NCI-H1417 (cell line): ENCODE measurements at regions not wholly inside any gene's neighbourhood (a gene's known extent, or its start where the extent isn't known, plus 50 kb on each side); places are given as distances from the start of the nearest gene placed in this dataset.
A peak's percentile ranks its signal among the peaks of the same experiment; 100 is the strongest.
"Not testable (repeated sequence)": the region's sequence is repeated elsewhere in the genome, so short reads cannot be mapped to it uniquely, and the experiment has no call there.

Experiments
- DNase-seq, 3 experiments: peaks; one replicate each; lab custom pipeline; 2025; lab: John Stamatoyannopoulos, UW

GRCh38 chr13:38283346-38283745 is 66.3 kb upstream of the UFM1 start:
- DNase-seq, result no peak

- peak in 1 of 3 experiments; percentile 1 for DNase-seq
Measured at GRCh38 chr13:38265132-38265497, 84.5 kb upstream of the UFM1 start.

GRCh38 chr13:38264363-38265131 is 85.1 kb upstream of the UFM1 start:
- peak; percentile 7 to 55 (median 26) for DNase-seq

- DNase-seq, result no peak
Measured at GRCh38 chr13:38262211-38262610, 87.4 kb upstream of the UFM1 start.

- peak in 1 of 3 experiments; percentile 4 for DNase-seq
Measured at GRCh38 chr13:38255600-38255999, 94.1 kb upstream of the UFM1 start.

GRCh38 chr13:38239874-38240273 is 109.8 kb upstream of the UFM1 start:
- DNase-seq, result no peak

GRCh38 chr13:38228322-38228721 is 121.3 kb upstream of the UFM1 start:
- peak in 2 of 3 experiments; percentile 1 to 12 for DNase-seq

GRCh38 chr13:38226496-38226895 is 123.2 kb upstream of the UFM1 start:
- no peak for DNase-seq

- DNase-seq, result peak in 2 of 3 experiments; percentile 3 to 52
Measured at GRCh38 chr13:38223089-38223488, 126.6 kb upstream of the UFM1 start.

GRCh38 chr13:38221120-38221519 is 128.5 kb upstream of the UFM1 start:
- DNase-seq, result not testable (repeated sequence)

GRCh38 chr13:38216181-38216580 is 133.5 kb upstream of the UFM1 start:
- peak in 2 of 3 experiments; percentile 0 to 11 for DNase-seq

GRCh38 chr13:38213314-38213713 is 136.3 kb upstream of the UFM1 start:
- no peak for DNase-seq

- no peak for DNase-seq
Measured at GRCh38 chr13:38210928-38211596, 138.6 kb upstream of the UFM1 start.

- no peak for DNase-seq
Measured at GRCh38 chr13:38204556-38204955, 145.1 kb upstream of the UFM1 start.

GRCh38 chr13:38202740-38203139 is 146.9 kb upstream of the UFM1 start:
- no peak for DNase-seq

- DNase-seq, result no peak
Measured at GRCh38 chr13:38191016-38191415, 158.6 kb upstream of the UFM1 start.

GRCh38 chr13:38180670-38181069 is 169.0 kb upstream of the UFM1 start:
- no peak for DNase-seq

- DNase-seq, result no peak
Measured at GRCh38 chr13:38180126-38180525, 169.5 kb upstream of the UFM1 start.

GRCh38 chr13:38176664-38177063 is 173.0 kb upstream of the UFM1 start:
- DNase-seq, result no peak

GRCh38 chr13:38173403-38173802 is 176.2 kb upstream of the UFM1 start:
- DNase-seq, result no peak

- DNase-seq, result no peak
Measured at GRCh38 chr13:38167164-38167822, 182.4 kb upstream of the UFM1 start.

- no peak for DNase-seq
Measured at GRCh38 chr13:38166116-38166515, 183.5 kb upstream of the UFM1 start.

GRCh38 chr13:38160131-38160530 is 189.5 kb upstream of the UFM1 start:
- DNase-seq, result no peak
